Mucosa of rectum (tissue), 2 donors: ENCODE measurements at regions not wholly inside any gene's neighbourhood (a gene's known extent, or its start where the extent isn't known, plus 50 kb on each side); places are given as distances from the start of the nearest gene placed in this dataset.
"Not testable (repeated sequence)": the region's sequence is repeated elsewhere in the genome, so short reads cannot be mapped to it uniquely, and the experiment has no call there.

Experiments
- H3K27ac ChIP-seq, 2 donors: one replicate each; pipeline ENCODE4 v1.7.0; 2013; ENCODE audit warnings: inconsistent platforms in 2 of 2, low read depth in 2 of 2, low read length in 2 of 2
- H3K27me3 ChIP-seq, 2 donors: one replicate each; pipeline ENCODE4 v1.7.0; 2013; ENCODE audit warnings: low read length in 2 of 2; ENCODE audit not compliant: control insufficient read depth in 2 of 2, insufficient read depth in 2 of 2
- H3K36me3 ChIP-seq, 2 donors: one replicate each; pipeline ENCODE4 v1.7.0; 2013; ENCODE audit warnings: low read length in 2 of 2; ENCODE audit not compliant: control insufficient read depth in 2 of 2, insufficient read depth in 2 of 2
- H3K4me1 ChIP-seq, 2 donors: one replicate each; pipeline ENCODE4 v1.7.0; 2013; ENCODE audit warnings: low read length in 2 of 2, mild to moderate bottlenecking in 1 of 2; ENCODE audit not compliant: control insufficient read depth in 2 of 2, insufficient read depth in 2 of 2
- H3K4me3 ChIP-seq, 2 donors: one replicate each; pipeline ENCODE4 v1.7.0; 2013; ENCODE audit warnings: low read length in 2 of 2
- H3K9ac ChIP-seq, 2 donors: one replicate each; pipeline ENCODE4 v1.7.0; 2013; ENCODE audit warnings: low read length in 2 of 2, low read depth in 1 of 2, mild to moderate bottlenecking in 1 of 2
- H3K9me3 ChIP-seq, 2 donors: one replicate each; pipeline ENCODE4 v1.7.0; 2013; ENCODE audit warnings: low read length in 2 of 2; ENCODE audit not compliant: control insufficient read depth in 2 of 2
- donor health status: healthy.
- donor health status: Normal muscosa, but diverticular disease.

GRCh38 chr2:146701183-146701582 lies 1143.6 kb upstream of the ACVR2A start:
- H3K4me3 ChIP-seq, result no peak overlapping the region
- no peaks in the 10 kb centered on the region for H3K36me3 ChIP-seq
- no peaks in the 10 kb centered on the region for H3K9me3 ChIP-seq
- no peak overlapping the region for H3K9ac ChIP-seq
- no peaks in the 10 kb centered on the region for H3K27me3 ChIP-seq
- no peaks in the 10 kb centered on the region for H3K4me1 ChIP-seq
- no peak overlapping the region for H3K27ac ChIP-seq

GRCh38 chr2:146697307-146697706 lies 1147.5 kb upstream of the ACVR2A start:
- Histone ChIP-seq H3K36me3 (no peaks in the 10 kb centered on the region), H3K9me3 (no peaks in the 10 kb centered on the region), H3K27me3 (no peaks in the 10 kb centered on the region), H3K9ac (no peak overlapping the region), H3K4me3 (no peak overlapping the region), H3K27ac (no peak overlapping the region), H3K4me1 (no peaks in the 10 kb centered on the region)

GRCh38 chr2:146696787-146697186 lies 1148.0 kb upstream of the ACVR2A start:
- not testable (repeated sequence) for H3K27me3 ChIP-seq, H3K4me1 ChIP-seq, H3K4me3 ChIP-seq, H3K27ac ChIP-seq, H3K36me3 ChIP-seq, H3K9ac ChIP-seq, H3K9me3 ChIP-seq

- no peak overlapping the region for H3K27ac ChIP-seq
- no peak overlapping the region for H3K4me3 ChIP-seq
- H3K9ac ChIP-seq, result no peak overlapping the region
- H3K9me3 ChIP-seq, result no peaks in the 10 kb centered on the region
- no peaks in the 10 kb centered on the region for H3K4me1 ChIP-seq
- H3K36me3 ChIP-seq, result no peaks in the 10 kb centered on the region
- H3K27me3 ChIP-seq, result no peaks in the 10 kb centered on the region
These were observed 1162.8 kb upstream of the ACVR2A start for GRCh38 chr2:146681991-146682390.

GRCh38 chr2:146678516-146678915 lies 1166.3 kb upstream of the ACVR2A start:
- H3K27me3 ChIP-seq, result no peaks in the 10 kb centered on the region
- H3K27ac ChIP-seq, result no peak overlapping the region
- H3K9ac ChIP-seq, result no peak overlapping the region
- H3K4me3 ChIP-seq, result no peak overlapping the region
- no peaks in the 10 kb centered on the region for H3K36me3 ChIP-seq
- no peaks in the 10 kb centered on the region for H3K9me3 ChIP-seq
- H3K4me1 ChIP-seq, result no peaks in the 10 kb centered on the region

GRCh38 chr2:146677280-146677679 lies 1167.5 kb upstream of the ACVR2A start:
- H3K9me3 ChIP-seq, result no peaks in the 10 kb centered on the region
- no peak overlapping the region for H3K4me3 ChIP-seq
- no peaks in the 10 kb centered on the region for H3K4me1 ChIP-seq
- no peaks in the 10 kb centered on the region for H3K27me3 ChIP-seq
- no peaks in the 10 kb centered on the region for H3K36me3 ChIP-seq
- H3K9ac ChIP-seq, result no peak overlapping the region
- no peak overlapping the region for H3K27ac ChIP-seq

GRCh38 chr2:146669735-146670134 lies 1175.1 kb upstream of the ACVR2A start:
- H3K4me1 ChIP-seq, result no peaks in the 10 kb centered on the region
- H3K4me3 ChIP-seq, result no peak overlapping the region
- no peak overlapping the region for H3K27ac ChIP-seq
- no peaks in the 10 kb centered on the region for H3K9me3 ChIP-seq
- H3K27me3 ChIP-seq, result no peaks in the 10 kb centered on the region
- H3K9ac ChIP-seq, result no peak overlapping the region
- no peaks in the 10 kb centered on the region for H3K36me3 ChIP-seq

- Histone ChIP-seq H3K4me3 (no peak overlapping the region), H3K4me1 (no peaks in the 10 kb centered on the region), H3K27ac (no peak overlapping the region), H3K27me3 (no peaks in the 10 kb centered on the region), H3K9ac (no peak overlapping the region), H3K36me3 (no peaks in the 10 kb centered on the region), H3K9me3 (no peaks in the 10 kb centered on the region)
These were observed 1178.5 kb upstream of the ACVR2A start for GRCh38 chr2:146666340-146666739.

- Histone ChIP-seq H3K27me3 (no peaks in the 10 kb centered on the region), H3K9ac (no peak overlapping the region), H3K27ac (no peak overlapping the region), H3K4me1 (no peaks in the 10 kb centered on the region), H3K36me3 (no peaks in the 10 kb centered on the region), H3K4me3 (no peak overlapping the region), H3K9me3 (no peaks in the 10 kb centered on the region)
These were observed 1179.0 kb upstream of the ACVR2A start for GRCh38 chr2:146665800-146666199.

- Histone ChIP-seq H3K4me3 (no peak overlapping the region), H3K4me1 (no peaks in the 10 kb centered on the region), H3K9me3 (no peaks in the 10 kb centered on the region), H3K36me3 (no peaks in the 10 kb centered on the region), H3K27me3 (no peaks in the 10 kb centered on the region), H3K9ac (no peak overlapping the region), H3K27ac (no peak overlapping the region)
These were observed 1183.2 kb upstream of the ACVR2A start for GRCh38 chr2:146661473-146662096.

GRCh38 chr2:146659976-146660375 lies 1184.9 kb upstream of the ACVR2A start:
- H3K4me1 ChIP-seq, result no peaks in the 10 kb centered on the region
- H3K9ac ChIP-seq, result no peak overlapping the region
- H3K36me3 ChIP-seq, result no peaks in the 10 kb centered on the region
- no peak overlapping the region for H3K27ac ChIP-seq
- no peak overlapping the region for H3K4me3 ChIP-seq
- H3K27me3 ChIP-seq, result no peaks in the 10 kb centered on the region
- no peaks in the 10 kb centered on the region for H3K9me3 ChIP-seq
